ENCODE measurements at regions not wholly inside any gene's neighbourhood (a gene's known extent, or its start where the extent isn't known, plus 50 kb on each side); places are given as distances from the start of the nearest gene placed in this dataset.
A peak's percentile ranks its signal among the peaks of the same experiment; 100 is the strongest.

- Histone ChIP-seq H3K36me3 (ENCODE audit: insufficient read depth, low read length) (no peaks in the 10 kb centered on the region), H3K27ac (ENCODE audit: low read depth in 1 of 2, low read length in 2 of 2) (no peak overlapping the region), H3K27me3 (ENCODE audit: control insufficient read depth in 1 of 2, insufficient read depth in 2 of 2, low read length in 2 of 2) (no peaks in the 10 kb centered on the region), H3K4me3 (ENCODE audit: low read length) (no peak overlapping the region), H3K9me3 (ENCODE audit: control insufficient read depth in 1 of 2, insufficient read depth in 1 of 2, low read length in 2 of 2) (no peaks in the 10 kb centered on the region), H3K4me1 (ENCODE audit: insufficient read depth, low read length) (peaks cover 16% of the 10 kb centered on the region)
- H3K4me1 Mint-ChIP-seq (ENCODE audit: low read depth) = no peaks in the 10 kb centered on the region
- peak in 1 of 14 experiments; percentile 10 for DNase-seq
- intact Hi-C loops (cut with DNase I, micrococcal nuclease) = no loop called here
- no peaks in the 10 kb centered on the region for H3K27me3 Mint-ChIP-seq
- no peak for TF ChIP-seq CTCF (IDR thresholded peaks at IDR 0.05)
- no peaks in the 10 kb centered on the region for H3K9me3 Mint-ChIP-seq
- POLR2A ChIA-PET = no interaction called here
- no peak for ATAC-seq (ENCODE audit: poor library complexity)
- H3K27ac Mint-ChIP-seq = no peak overlapping the region
- CTCF ChIA-PET = no interaction called here
- no peak overlapping the region for H3K4me3 Mint-ChIP-seq
- no peaks in the 10 kb centered on the region for H3K36me3 Mint-ChIP-seq (ENCODE audit: low read depth)
Measured at GRCh38 chr2:128368437-128369107, 49.9 kb upstream of the HS6ST1 start.

- H3K36me3 ChIP-seq (ENCODE audit: insufficient read depth, low read length) = no peaks in the 10 kb centered on the region
- intact Hi-C loops (cut with DNase I, micrococcal nuclease) = no loop called here
- H3K27me3 Mint-ChIP-seq = no peaks in the 10 kb centered on the region
- ChIA-PET CTCF (no interaction called here), POLR2A (no interaction called here)
- H3K4me3 ChIP-seq (ENCODE audit: low read length) = no peak overlapping the region
- H3K27me3 ChIP-seq (ENCODE audit: control insufficient read depth in 1 of 2, insufficient read depth in 2 of 2, low read length in 2 of 2) = no peaks in the 10 kb centered on the region
- DNase-seq = no peak
- H3K27ac Mint-ChIP-seq = no peak overlapping the region
- H3K9me3 Mint-ChIP-seq = no peaks in the 10 kb centered on the region
- ATAC-seq (ENCODE audit: poor library complexity) = no peak
- H3K4me1 ChIP-seq (ENCODE audit: insufficient read depth, low read length) = peaks cover 16% of the 10 kb centered on the region
- TF ChIP-seq CTCF (IDR thresholded peaks at IDR 0.05) = no peak
- H3K4me3 Mint-ChIP-seq = no peak overlapping the region
- no peak overlapping the region for H3K27ac ChIP-seq (ENCODE audit: low read depth in 1 of 2, low read length in 2 of 2)
- H3K36me3 Mint-ChIP-seq (ENCODE audit: low read depth) = no peaks in the 10 kb centered on the region
- no peaks in the 10 kb centered on the region for H3K9me3 ChIP-seq (ENCODE audit: control insufficient read depth in 1 of 2, insufficient read depth in 1 of 2, low read length in 2 of 2)
- H3K4me1 Mint-ChIP-seq (ENCODE audit: low read depth) = no peaks in the 10 kb centered on the region
Measured at GRCh38 chr2:128369108-128369555, 50.5 kb upstream of the HS6ST1 start.

- no peaks in the 10 kb centered on the region for H3K27me3 ChIP-seq (ENCODE audit: control insufficient read depth in 1 of 2, insufficient read depth in 2 of 2, low read length in 2 of 2)
- peaks cover 16% of the 10 kb centered on the region for H3K4me1 ChIP-seq (ENCODE audit: insufficient read depth, low read length)
- no peak for TF ChIP-seq CTCF (IDR thresholded peaks at IDR 0.05)
- DNase-seq (no peak), ATAC-seq (ENCODE audit: poor library complexity) (no peak)
- H3K36me3 Mint-ChIP-seq (ENCODE audit: low read depth) = no peaks in the 10 kb centered on the region
- H3K4me3 Mint-ChIP-seq = no peak overlapping the region
- H3K36me3 ChIP-seq (ENCODE audit: insufficient read depth, low read length) = no peaks in the 10 kb centered on the region
- no peaks in the 10 kb centered on the region for H3K4me1 Mint-ChIP-seq (ENCODE audit: low read depth)
- no peak overlapping the region for H3K27ac ChIP-seq (ENCODE audit: low read depth in 1 of 2, low read length in 2 of 2)
- intact Hi-C loops (cut with DNase I, micrococcal nuclease) = no loop called here
- CTCF ChIA-PET = no interaction called here
- H3K27me3 Mint-ChIP-seq = no peaks in the 10 kb centered on the region
- H3K27ac Mint-ChIP-seq = no peak overlapping the region
- no peaks in the 10 kb centered on the region for H3K9me3 ChIP-seq (ENCODE audit: control insufficient read depth in 1 of 2, insufficient read depth in 1 of 2, low read length in 2 of 2)
- H3K9me3 Mint-ChIP-seq = no peaks in the 10 kb centered on the region
- no peak overlapping the region for H3K4me3 ChIP-seq (ENCODE audit: low read length)
- POLR2A ChIA-PET = no interaction called here
Measured at GRCh38 chr2:128369602-128370467, 51.2 kb upstream of the HS6ST1 start.

All from CD4-positive, alpha-beta T cell (primary cell).